OCI-LY1 (cell line): ENCODE measurements at regions not wholly inside any gene's neighbourhood (a gene's known extent, or its start where the extent isn't known, plus 50 kb on each side); places are given as distances from the start of the nearest gene placed in this dataset.
"Not testable (repeated sequence)": the region's sequence is repeated elsewhere in the genome, so short reads cannot be mapped to it uniquely, and the experiment has no call there.

ENCODE experiments used
- H2AFZ ChIP-seq: fragments of 200-600 bp; sonication (generic), shearing (Covaris generic); 2 replicates; pipeline ENCODE4 v1.6.0; 2014; ENCODE audit warnings: antibody characterized with exemption, mild to moderate bottlenecking, low read length
- H3F3A ChIP-seq: fragments of 200-600 bp; sonication (generic), shearing (Covaris generic); 2 replicates; pipeline ENCODE4 v1.6.0; 2014; ENCODE audit warnings: mild to moderate bottlenecking, antibody characterized with exemption, low read length, moderate library complexity; ENCODE audit not compliant: insufficient read depth
- H3K27ac ChIP-seq: fragments of 200-600 bp; sonication (generic); 2 replicates; pipeline ENCODE4 v1.5.1; 2014; ENCODE audit warnings: low read length, mixed run types, mild to moderate bottlenecking, low read depth; ENCODE audit not compliant: poor library complexity, severe bottlenecking
- H3K27me3 ChIP-seq: fragments of 200-600 bp; sonication (generic); 2 replicates; pipeline ENCODE4 v1.6.0; 2014; ENCODE audit warnings: antibody characterized with exemption, mild to moderate bottlenecking, low read length, moderate library complexity; ENCODE audit not compliant: insufficient read depth
- H3K36me3 ChIP-seq: fragments of 200-600 bp; sonication (generic); 2 replicates; pipeline ENCODE4 v1.6.1; 2014; ENCODE audit warnings: mild to moderate bottlenecking, antibody characterized with exemption, low read length, moderate library complexity, mixed read lengths; ENCODE audit not compliant: insufficient read depth
- H3K4me1 ChIP-seq: fragments of 200-600 bp; sonication (generic); 2 replicates; pipeline ENCODE4 v1.5.1; 2014; ENCODE audit warnings: mild to moderate bottlenecking, low read length, moderate library complexity; ENCODE audit not compliant: insufficient read depth, severe bottlenecking
- H3K4me2 ChIP-seq: fragments of 200-600 bp; sonication (generic), shearing (Covaris generic); 2 replicates; pipeline ENCODE4 v1.6.1; 2014; ENCODE audit warnings: low read length
- H3K4me3 ChIP-seq: fragments of 200-600 bp; sonication (generic); 2 replicates; pipeline ENCODE4 v1.5.1; 2014; ENCODE audit warnings: low read length, low read depth, mild to moderate bottlenecking, mixed read lengths; ENCODE audit not compliant: poor library complexity, severe bottlenecking
- H3K79me2 ChIP-seq: fragments of 200-600 bp; shearing (Covaris generic); 2 replicates; pipeline ENCODE4 v1.6.1; 2016; ENCODE audit warnings: mixed run types, low read length, mixed read lengths; ENCODE audit not compliant: insufficient read depth
- H3K9ac ChIP-seq: fragments of 200-600 bp; sonication (generic), shearing (Covaris generic); 2 replicates; pipeline ENCODE4 v1.6.1; 2014; ENCODE audit warnings: mild to moderate bottlenecking, low read length, mixed read lengths
- H3K9me2 ChIP-seq: fragments of 200-600 bp; sonication (generic), shearing (Covaris generic); 2 replicates; pipeline ENCODE4 v1.6.1; 2014; ENCODE audit warnings: low read depth, mild to moderate bottlenecking, low read length, mixed read lengths
- H3K9me3 ChIP-seq: fragments of 200-600 bp; shearing (Covaris generic); 2 replicates; pipeline ENCODE4 v1.6.1; 2014; ENCODE audit warnings: low read length, mixed read lengths
- H4K20me1 ChIP-seq: fragments of 200-600 bp; sonication (generic), shearing (Covaris generic); 2 replicates; pipeline ENCODE4 v1.6.0; 2016; ENCODE audit warnings: mild to moderate bottlenecking, low read length; ENCODE audit not compliant: insufficient read depth
- CTCF ChIP-seq: fragments of 200-600 bp; sonication (generic), shearing (Covaris generic); IDR thresholded peaks from 2 replicates; pipeline ENCODE4 v1.5.1; 2017; ENCODE audit warnings: mild to moderate bottlenecking, antibody characterized with exemption, low read length, moderate library complexity, mixed read lengths
- EZH2 ChIP-seq: fragments of 200-600 bp; sonication (generic), shearing (Covaris generic); IDR thresholded peaks from 2 replicates; pipeline ENCODE4 v1.8.0; 2017; ENCODE audit warnings: borderline replicate concordance, mixed run types, mild to moderate bottlenecking, antibody characterized with exemption, low read length, moderate library complexity, mixed read lengths

DNA sequence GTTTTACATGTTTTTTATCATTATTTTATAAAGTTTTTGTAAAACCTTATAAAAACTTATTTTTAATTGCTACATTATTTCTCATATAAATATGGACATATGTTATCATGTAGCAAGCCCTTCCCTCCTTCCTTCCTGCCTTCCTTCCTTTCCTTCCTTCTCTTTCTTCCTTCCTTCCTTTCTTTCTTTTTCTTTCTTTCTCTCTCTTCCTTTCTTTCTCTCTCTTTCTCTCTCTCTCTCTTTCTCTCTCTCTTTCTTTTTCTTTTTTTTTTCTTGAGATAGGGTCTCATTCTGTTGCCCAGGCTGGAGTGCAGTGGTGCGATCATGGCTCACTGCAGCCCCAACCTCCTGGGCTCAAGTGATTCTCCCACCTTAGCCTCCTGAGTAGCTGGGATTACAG is 110.2 kb downstream of the DDX11 start:
- H3K4me2 ChIP-seq, H3K9me2 ChIP-seq, H3F3A ChIP-seq, H3K79me2 ChIP-seq, H3K27me3 ChIP-seq, H3K27ac ChIP-seq, H3K9ac ChIP-seq, H3K9me3 ChIP-seq, H2AFZ ChIP-seq, H4K20me1 ChIP-seq, H3K36me3 ChIP-seq, H3K4me3 ChIP-seq: not testable (repeated sequence)
- H3K4me1 ChIP-seq: peaks cover 12% of the 10 kb centered on the region

DNA sequence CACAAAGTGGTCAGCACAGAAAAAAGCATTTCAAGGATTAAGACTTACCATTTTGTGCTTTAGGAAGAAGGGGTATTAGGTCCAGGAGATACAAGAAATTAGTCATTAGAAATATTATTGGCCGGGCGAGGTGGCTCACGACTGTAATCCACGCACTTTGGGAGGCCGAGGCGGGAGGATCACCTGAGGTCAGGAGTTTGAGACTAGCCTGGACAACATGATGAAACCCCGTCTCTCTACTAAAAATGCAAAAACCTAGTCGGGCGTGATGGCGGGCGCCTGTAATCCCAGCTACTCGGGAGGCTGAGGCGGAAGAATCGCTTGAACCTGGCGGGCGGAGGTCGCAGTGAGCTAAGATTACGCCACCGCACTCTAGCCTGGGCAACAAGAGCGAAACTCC is 111.0 kb downstream of the DDX11 start:
- not testable (repeated sequence) for H3K9me3 ChIP-seq, H3F3A ChIP-seq, H3K4me3 ChIP-seq, H4K20me1 ChIP-seq, H3K36me3 ChIP-seq, H3K27ac ChIP-seq, H3K27me3 ChIP-seq, H2AFZ ChIP-seq, H3K9me2 ChIP-seq, H3K4me1 ChIP-seq, H3K79me2 ChIP-seq, H3K4me2 ChIP-seq, H3K9ac ChIP-seq

DNA sequence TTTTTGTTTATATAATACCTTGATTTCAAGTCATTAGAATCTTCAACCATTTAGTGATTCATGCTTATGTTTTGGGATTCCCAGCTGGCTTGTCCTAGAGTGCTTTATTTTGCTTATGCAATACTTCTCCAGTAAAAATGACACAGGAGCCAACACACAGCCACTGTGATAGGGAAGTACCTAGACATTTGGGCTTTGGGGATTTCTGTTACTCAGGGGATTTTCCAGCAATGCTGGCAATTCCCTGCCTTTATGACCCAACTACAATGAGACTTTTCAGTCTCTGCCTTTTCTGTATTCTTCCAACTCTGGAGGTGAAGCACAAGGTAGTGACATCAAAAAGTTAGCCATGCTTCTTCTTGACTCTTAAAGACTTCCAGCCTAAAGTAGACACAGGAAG is 119.0 kb downstream of the DDX11 start:
- H4K20me1 ChIP-seq, H3K9me3 ChIP-seq, H3K4me3 ChIP-seq, H3K36me3 ChIP-seq, H2AFZ ChIP-seq, H3K4me1 ChIP-seq, H3K4me2 ChIP-seq, H3F3A ChIP-seq, H3K79me2 ChIP-seq, H3K9me2 ChIP-seq, H3K9ac ChIP-seq, H3K27me3 ChIP-seq, H3K27ac ChIP-seq: not testable (repeated sequence)

- H3K36me3 ChIP-seq, H3F3A ChIP-seq, H2AFZ ChIP-seq, H3K79me2 ChIP-seq, H3K27ac ChIP-seq, H3K9me3 ChIP-seq, H3K27me3 ChIP-seq, H3K9ac ChIP-seq, H3K4me3 ChIP-seq, H3K4me2 ChIP-seq, H3K4me1 ChIP-seq, H3K9me2 ChIP-seq, H4K20me1 ChIP-seq: not testable (repeated sequence)
Measured at GRCh38 chr12:31195620-31196019, 122.0 kb downstream of the DDX11 start.

GRCh38 chr12:31199476-31199875 is 125.8 kb downstream of the DDX11 start:
- not testable (repeated sequence) for H4K20me1 ChIP-seq, H3K79me2 ChIP-seq, H2AFZ ChIP-seq, H3K4me1 ChIP-seq, H3K4me3 ChIP-seq, H3K9me2 ChIP-seq, H3K27me3 ChIP-seq, H3F3A ChIP-seq, H3K9me3 ChIP-seq, H3K9ac ChIP-seq, H3K4me2 ChIP-seq, H3K27ac ChIP-seq, H3K36me3 ChIP-seq

GRCh38 chr12:31201382-31201781 is 124.6 kb downstream of the SINHCAF start:
- Histone ChIP-seq H3F3A (no peaks in the 10 kb centered on the region), H4K20me1 (no peaks in the 10 kb centered on the region), H3K27ac (no peak overlapping the region), H3K79me2 (no peaks in the 10 kb centered on the region), H3K4me1 (peaks cover 7% of the 10 kb centered on the region), H3K4me2 (no peak overlapping the region), H3K9me2 (no peaks in the 10 kb centered on the region), H3K4me3 (no peak overlapping the region), H3K9ac (no peak overlapping the region), H3K9me3 (no peaks in the 10 kb centered on the region), H2AFZ (no peak overlapping the region), H3K36me3 (no peaks in the 10 kb centered on the region), H3K27me3 (no peaks in the 10 kb centered on the region)
- TF ChIP-seq CTCF: no peak
- TF ChIP-seq EZH2: no peak
